ENCODE measurements at regions not wholly inside any gene's neighbourhood (a gene's known extent, or its start where the extent isn't known, plus 50 kb on each side); places are given as distances from the start of the nearest gene placed in this dataset.

DNA sequence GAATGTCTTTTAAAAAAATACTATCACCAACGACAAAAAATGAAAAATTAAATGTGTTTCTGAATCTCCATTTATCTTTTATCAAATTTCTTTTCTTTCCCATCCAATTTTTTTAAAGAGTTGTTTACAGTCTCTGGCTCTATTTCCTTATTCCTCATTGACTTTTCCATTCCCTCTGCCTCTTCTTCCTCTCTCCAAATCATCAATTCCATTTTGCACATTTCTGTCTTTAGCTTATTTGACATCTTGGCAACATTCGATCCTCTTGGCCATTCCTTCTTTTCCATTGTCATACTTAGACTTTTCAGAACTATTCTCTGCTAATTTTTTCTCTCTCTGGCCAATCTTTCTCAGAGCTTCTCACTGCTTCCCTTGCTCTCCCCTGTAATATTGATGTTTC, 497.6 kb downstream of the PLPP3 start:
- Histone ChIP-seq H3K27me3 (ENCODE audit: control insufficient read depth, insufficient read depth, low read length) (no peaks in the 10 kb centered on the region), H3K27ac (ENCODE audit: low read length) (no peak overlapping the region), H3K9me3 (ENCODE audit: control insufficient read depth, insufficient read depth, low read length) (no peaks in the 10 kb centered on the region), H3K4me3 (ENCODE audit: low read length) (no peak overlapping the region), H3K36me3 (ENCODE audit: control insufficient read depth, insufficient read depth, low read length) (no peaks in the 10 kb centered on the region), H3K4me1 (ENCODE audit: control insufficient read depth, insufficient read depth, low read length) (no peaks in the 10 kb centered on the region)
- TF ChIP-seq, protein P1, sequence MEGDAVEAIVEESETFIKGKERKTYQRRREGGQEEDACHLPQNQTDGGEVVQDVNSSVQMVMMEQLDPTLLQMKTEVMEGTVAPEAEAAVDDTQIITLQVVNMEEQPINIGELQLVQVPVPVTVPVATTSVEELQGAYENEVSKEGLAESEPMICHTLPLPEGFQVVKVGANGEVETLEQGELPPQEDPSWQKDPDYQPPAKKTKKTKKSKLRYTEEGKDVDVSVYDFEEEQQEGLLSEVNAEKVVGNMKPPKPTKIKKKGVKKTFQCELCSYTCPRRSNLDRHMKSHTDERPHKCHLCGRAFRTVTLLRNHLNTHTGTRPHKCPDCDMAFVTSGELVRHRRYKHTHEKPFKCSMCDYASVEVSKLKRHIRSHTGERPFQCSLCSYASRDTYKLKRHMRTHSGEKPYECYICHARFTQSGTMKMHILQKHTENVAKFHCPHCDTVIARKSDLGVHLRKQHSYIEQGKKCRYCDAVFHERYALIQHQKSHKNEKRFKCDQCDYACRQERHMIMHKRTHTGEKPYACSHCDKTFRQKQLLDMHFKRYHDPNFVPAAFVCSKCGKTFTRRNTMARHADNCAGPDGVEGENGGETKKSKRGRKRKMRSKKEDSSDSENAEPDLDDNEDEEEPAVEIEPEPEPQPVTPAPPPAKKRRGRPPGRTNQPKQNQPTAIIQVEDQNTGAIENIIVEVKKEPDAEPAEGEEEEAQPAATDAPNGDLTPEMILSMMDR (IDR thresholded peaks at IDR 0.05): no peak
- Mint-ChIP-seq H3K9me3 (peaks cover 2 to 5% of the 10 kb centered on the region in 2 donors), H3K27ac (no peak overlapping the region), H3K4me1 (no peaks in the 10 kb centered on the region), H3K36me3 (no peaks in the 10 kb centered on the region), H3K27me3 (ENCODE audit: low read depth in 2 of 2) (no peaks in the 10 kb centered on the region), H3K4me3 (no peak overlapping the region)
- intact Hi-C loops (cut with micrococcal nuclease): no loop called here
- 62% methylated on average over 2 of the region's 2 CpGs for WGBS (ENCODE audit: insufficient coverage)
- ATAC-seq (no peak), DNase-seq (no peak)

DNA sequence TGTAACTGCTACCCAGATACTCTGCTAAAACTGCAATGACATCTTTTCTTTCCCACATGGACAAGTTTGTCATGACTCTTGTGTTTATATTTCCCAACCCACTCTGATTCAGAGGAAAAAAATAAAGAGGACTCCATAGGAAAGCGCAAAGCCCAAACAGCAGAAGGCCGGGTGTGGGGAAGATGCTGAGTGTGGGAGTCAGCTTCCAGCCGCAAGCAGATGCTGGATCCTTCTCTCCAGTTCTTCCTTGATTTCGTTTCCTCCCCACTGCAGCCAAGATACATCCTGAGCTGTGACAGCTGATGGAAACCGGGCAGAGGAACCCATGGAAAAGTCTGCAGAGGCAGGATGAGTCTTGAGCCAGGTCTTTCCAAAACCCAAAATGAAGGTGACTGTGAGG, 498.2 kb downstream of the PLPP3 start:
- WGBS (ENCODE audit: insufficient coverage): 86% methylated on average over 5 of the region's 5 CpGs
- no peaks in the 10 kb centered on the region for H3K36me3 ChIP-seq (ENCODE audit: control insufficient read depth, insufficient read depth, low read length)
- TF ChIP-seq, protein P1 (IDR thresholded peaks at IDR 0.05): no peak
- DNase-seq: no peak
- H3K4me3 ChIP-seq (ENCODE audit: low read length): no peak overlapping the region
- peaks cover 2 to 5% of the 10 kb centered on the region in 2 donors for H3K9me3 Mint-ChIP-seq
- no peaks in the 10 kb centered on the region for H3K4me1 Mint-ChIP-seq
- H3K27ac Mint-ChIP-seq: no peak overlapping the region
- intact Hi-C loops (cut with micrococcal nuclease): no loop called here
- H3K27me3 Mint-ChIP-seq (ENCODE audit: low read depth in 2 of 2): no peaks in the 10 kb centered on the region
- ATAC-seq: no peak
- H3K9me3 ChIP-seq (ENCODE audit: control insufficient read depth, insufficient read depth, low read length): no peaks in the 10 kb centered on the region
- no peak overlapping the region for H3K4me3 Mint-ChIP-seq
- H3K4me1 ChIP-seq (ENCODE audit: control insufficient read depth, insufficient read depth, low read length): no peaks in the 10 kb centered on the region
- no peak overlapping the region for H3K27ac ChIP-seq (ENCODE audit: low read length)
- no peaks in the 10 kb centered on the region for H3K27me3 ChIP-seq (ENCODE audit: control insufficient read depth, insufficient read depth, low read length)
- H3K36me3 Mint-ChIP-seq: no peaks in the 10 kb centered on the region

DNA sequence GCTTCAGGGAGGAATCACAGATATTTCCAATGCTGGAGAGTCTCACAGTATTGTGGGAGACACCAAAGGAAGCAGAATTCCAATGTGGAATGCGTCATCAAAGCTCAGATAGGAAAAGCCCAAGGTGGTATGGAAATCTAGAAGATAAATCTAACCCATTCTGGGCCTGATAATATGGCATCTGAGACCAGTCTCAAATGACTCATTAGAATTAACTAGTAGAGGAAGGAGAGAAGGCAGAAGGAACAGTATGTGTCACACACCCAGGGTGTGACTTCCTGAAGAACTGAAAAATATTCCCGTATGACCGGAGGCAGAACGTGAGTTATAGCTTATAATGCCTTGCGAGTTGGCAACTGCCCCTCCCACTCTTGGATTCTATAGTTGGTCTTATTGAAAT, 499.2 kb downstream of the PLPP3 start:
- no peaks in the 10 kb centered on the region for H3K4me1 ChIP-seq (ENCODE audit: control insufficient read depth, insufficient read depth, low read length)
- TF ChIP-seq, protein P1 (IDR thresholded peaks at IDR 0.05): no peak
- H3K9me3 Mint-ChIP-seq: peaks cover 2 to 5% of the 10 kb centered on the region in 2 donors
- H3K36me3 ChIP-seq (ENCODE audit: control insufficient read depth, insufficient read depth, low read length): no peaks in the 10 kb centered on the region
- DNase-seq (no peak), ATAC-seq (no peak)
- H3K27ac Mint-ChIP-seq: no peak overlapping the region
- H3K9me3 ChIP-seq (ENCODE audit: control insufficient read depth, insufficient read depth, low read length): no peaks in the 10 kb centered on the region
- H3K4me3 ChIP-seq (ENCODE audit: low read length): no peak overlapping the region
- 54% methylated on average over 4 of the region's 5 CpGs for WGBS (ENCODE audit: insufficient coverage)
- H3K4me3 Mint-ChIP-seq: no peak overlapping the region
- H3K27me3 ChIP-seq (ENCODE audit: control insufficient read depth, insufficient read depth, low read length): no peaks in the 10 kb centered on the region
- H3K27me3 Mint-ChIP-seq (ENCODE audit: low read depth in 2 of 2): no peaks in the 10 kb centered on the region
- intact Hi-C loops (cut with micrococcal nuclease): no loop called here
- H3K36me3 Mint-ChIP-seq: no peaks in the 10 kb centered on the region
- H3K4me1 Mint-ChIP-seq: no peaks in the 10 kb centered on the region
- H3K27ac ChIP-seq (ENCODE audit: low read length): no peak overlapping the region

DNA sequence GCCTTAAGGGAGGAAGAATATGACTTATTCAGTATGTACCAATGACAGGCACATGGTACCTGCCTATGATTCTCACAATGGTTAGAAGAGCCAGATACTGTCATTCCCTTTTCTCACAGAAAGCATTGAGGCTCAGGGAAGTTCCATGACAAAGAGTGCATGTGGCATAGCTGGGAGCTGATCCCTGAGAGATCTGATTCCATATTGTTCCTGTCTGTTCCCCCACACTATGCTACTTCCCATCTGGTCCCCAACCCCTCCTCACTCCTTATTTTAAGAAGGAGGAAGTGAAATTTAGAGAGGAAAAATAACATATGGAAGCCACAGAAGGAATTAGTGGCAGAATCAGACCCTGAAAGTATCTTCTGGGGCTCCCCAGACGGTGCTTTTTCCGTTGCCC, 500.0 kb downstream of the PLPP3 start:
- H3K36me3 Mint-ChIP-seq: no peaks in the 10 kb centered on the region
- WGBS (ENCODE audit: insufficient coverage): 70% methylated on average over 2 of the region's 2 CpGs
- intact Hi-C loops (cut with micrococcal nuclease): no loop called here

More for the DNA sequence above, 500.0 kb downstream of the PLPP3 start:
- DNase-seq (no peak), ATAC-seq (no peak)
- Histone ChIP-seq H3K36me3 (ENCODE audit: control insufficient read depth, insufficient read depth, low read length) (no peaks in the 10 kb centered on the region), H3K27ac (ENCODE audit: low read length) (no peak overlapping the region), H3K9me3 (ENCODE audit: control insufficient read depth, insufficient read depth, low read length) (no peaks in the 10 kb centered on the region), H3K4me3 (ENCODE audit: low read length) (no peak overlapping the region), H3K4me1 (ENCODE audit: control insufficient read depth, insufficient read depth, low read length) (no peaks in the 10 kb centered on the region), H3K27me3 (ENCODE audit: control insufficient read depth, insufficient read depth, low read length) (no peaks in the 10 kb centered on the region)
- Mint-ChIP-seq H3K9me3 (peaks cover 2 to 5% of the 10 kb centered on the region in 2 donors), H3K4me3 (no peak overlapping the region), H3K27ac (no peak overlapping the region), H3K4me1 (no peaks in the 10 kb centered on the region), H3K27me3 (ENCODE audit: low read depth in 2 of 2) (no peaks in the 10 kb centered on the region)
- TF ChIP-seq, protein P1 (IDR thresholded peaks at IDR 0.05): no peak
